ENCODE measurements at regions not wholly inside any gene's neighbourhood (a gene's known extent, or its start where the extent isn't known, plus 50 kb on each side); places are given as distances from the start of the nearest gene placed in this dataset.
"Not testable (repeated sequence)": the region's sequence is repeated elsewhere in the genome, so short reads cannot be mapped to it uniquely, and the experiment has no call there.

DNA sequence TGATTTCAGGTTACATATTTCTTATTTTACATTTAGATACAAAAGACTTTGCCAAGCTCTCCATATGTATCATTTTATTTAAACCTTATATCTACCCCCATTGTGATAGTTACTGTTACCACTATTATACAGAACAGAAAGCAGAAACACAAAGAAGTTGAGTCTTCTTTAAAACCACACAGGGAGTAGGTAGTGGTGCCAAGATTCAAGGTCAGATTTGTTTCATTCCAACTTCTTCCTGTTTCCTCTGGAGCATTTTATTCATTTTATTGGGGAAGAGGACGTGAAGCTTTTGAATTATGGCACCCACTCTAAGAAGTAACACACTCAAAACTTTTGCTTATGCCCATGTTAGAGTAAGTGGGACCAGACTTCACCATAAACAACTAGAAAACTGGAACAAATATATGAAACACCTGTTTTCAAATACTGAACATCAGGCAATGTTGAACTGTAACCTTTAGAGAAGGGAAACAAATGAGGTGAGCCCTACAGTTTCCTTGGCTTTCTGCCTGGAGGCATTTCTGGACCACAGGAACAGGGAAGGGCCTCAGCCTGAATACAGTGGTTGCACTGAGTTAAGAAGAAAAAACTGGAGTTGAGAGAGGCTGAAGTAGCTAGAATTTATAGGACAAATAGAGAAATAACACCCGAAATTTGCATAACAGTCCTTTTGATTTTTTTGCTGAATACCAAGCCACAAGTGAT is 160.4 kb upstream of the SSTR1 start:
- Histone ChIP-seq H3K27me3 (ENCODE audit: control insufficient read depth, insufficient read depth, low read length) (no peaks in the 10 kb centered on the region), H3K36me3 (ENCODE audit: control insufficient read depth, insufficient read depth, low read length) (no peaks in the 10 kb centered on the region), H3K4me3 (ENCODE audit: low read depth, low read length) (no peak overlapping the region)
- no peak for TF ChIP-seq CTCF (IDR thresholded peaks at IDR 0.05; ENCODE audit: insufficient read depth, low read length, poor library complexity, severe bottlenecking)
- DNase-seq (ENCODE audit: low read depth), result no peak

GRCh38 chr14:38053666-38054065 is 154.0 kb upstream of the SSTR1 start:
- DNase-seq (ENCODE audit: low read depth), result no peak
- Histone ChIP-seq H3K36me3 (ENCODE audit: control insufficient read depth, insufficient read depth, low read length) (no peaks in the 10 kb centered on the region), H3K4me3 (ENCODE audit: low read depth, low read length) (no peak overlapping the region), H3K27me3 (ENCODE audit: control insufficient read depth, insufficient read depth, low read length) (no peaks in the 10 kb centered on the region)
- no peak for TF ChIP-seq CTCF (IDR thresholded peaks at IDR 0.05; ENCODE audit: insufficient read depth, low read length, poor library complexity, severe bottlenecking)

DNA sequence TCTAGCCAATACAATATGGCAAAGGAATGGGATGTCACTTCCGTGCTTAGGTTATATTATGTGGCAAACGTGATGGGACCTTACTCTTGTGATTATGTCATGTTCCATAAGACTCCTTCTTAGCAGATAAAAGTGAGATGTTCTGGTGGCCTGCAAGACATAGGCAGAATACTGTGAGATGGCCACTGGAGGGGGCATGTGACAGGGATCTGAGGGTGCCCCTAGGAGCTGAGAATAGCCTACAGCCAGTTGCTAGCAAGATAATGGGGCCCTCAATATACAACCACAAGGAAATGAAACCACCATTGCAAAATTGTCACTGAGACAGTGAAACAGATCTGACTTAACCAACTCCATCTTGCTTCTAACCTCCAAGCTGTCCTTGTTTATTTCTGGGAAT is 151.4 kb upstream of the SSTR1 start:
- Histone ChIP-seq H3K4me3 (ENCODE audit: low read depth, low read length) (no peak overlapping the region), H3K36me3 (ENCODE audit: control insufficient read depth, insufficient read depth, low read length) (no peaks in the 10 kb centered on the region), H3K27me3 (ENCODE audit: control insufficient read depth, insufficient read depth, low read length) (no peaks in the 10 kb centered on the region)
- TF ChIP-seq CTCF (IDR thresholded peaks at IDR 0.05; ENCODE audit: insufficient read depth, low read length, poor library complexity, severe bottlenecking), result no peak
- no peak for DNase-seq (ENCODE audit: low read depth)

DNA sequence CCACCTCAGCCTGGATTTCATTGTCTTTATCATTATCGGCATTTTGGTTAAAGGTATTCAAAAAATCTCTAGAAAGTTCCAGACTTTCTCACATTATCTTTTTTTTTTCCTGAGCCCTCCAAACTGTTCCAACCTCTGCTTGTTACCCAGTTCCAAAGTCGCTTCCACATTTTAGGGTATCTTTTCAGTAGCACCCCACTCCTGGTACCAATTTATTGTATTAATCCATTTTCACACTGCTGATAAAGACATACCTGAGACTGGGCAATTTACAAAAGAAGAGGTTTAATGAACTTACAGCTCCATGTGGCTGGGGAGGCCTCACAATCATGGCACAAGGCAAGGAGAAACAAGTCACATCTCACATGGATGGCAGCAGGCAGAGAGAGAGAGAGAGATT is 145.5 kb upstream of the SSTR1 start:
- H3K27me3 ChIP-seq (ENCODE audit: control insufficient read depth, insufficient read depth, low read length); H3K36me3 ChIP-seq (ENCODE audit: control insufficient read depth, insufficient read depth, low read length); H3K4me3 ChIP-seq (ENCODE audit: low read depth, low read length); DNase-seq (ENCODE audit: low read depth): not testable (repeated sequence)

DNA sequence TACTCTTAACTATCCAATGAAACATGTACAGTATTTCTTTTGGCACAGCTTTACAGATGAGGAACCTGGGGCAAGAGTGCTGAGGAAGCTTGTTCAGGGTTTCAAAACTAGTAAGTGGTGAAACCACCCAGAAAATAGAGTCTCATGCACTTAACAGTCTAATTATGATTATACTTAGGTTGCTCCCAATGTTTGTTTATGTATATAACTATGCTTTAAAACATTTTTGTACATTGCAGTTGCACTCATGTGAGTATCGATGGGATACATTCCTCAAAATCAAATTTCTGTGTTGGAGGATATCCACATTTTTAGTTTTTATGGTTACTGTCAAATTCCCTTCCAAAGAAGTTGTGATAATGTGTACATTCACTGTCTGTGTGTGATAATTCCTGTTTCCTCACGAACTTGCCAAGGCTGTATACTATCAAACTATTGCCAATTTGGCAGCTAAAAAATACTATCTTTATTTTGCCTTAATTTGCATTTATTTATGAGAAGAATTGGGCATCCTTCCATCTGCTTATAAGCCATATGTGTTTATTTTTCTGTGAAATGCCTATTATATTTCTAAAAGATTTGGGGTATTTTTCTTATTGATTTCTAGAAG is 143.9 kb upstream of the SSTR1 start:
- DNase-seq (ENCODE audit: low read depth), result no peak
- Histone ChIP-seq H3K27me3 (ENCODE audit: control insufficient read depth, insufficient read depth, low read length) (no peaks in the 10 kb centered on the region), H3K4me3 (ENCODE audit: low read depth, low read length) (no peak overlapping the region), H3K36me3 (ENCODE audit: control insufficient read depth, insufficient read depth, low read length) (no peaks in the 10 kb centered on the region)
- TF ChIP-seq CTCF (IDR thresholded peaks at IDR 0.05; ENCODE audit: insufficient read depth, low read length, poor library complexity, severe bottlenecking), result no peak

GRCh38 chr14:38065106-38065762 is 142.5 kb upstream of the SSTR1 start:
- H3K4me3 ChIP-seq (ENCODE audit: low read depth, low read length), result no peak overlapping the region
- H3K27me3 ChIP-seq (ENCODE audit: control insufficient read depth, insufficient read depth, low read length), result no peaks in the 10 kb centered on the region
- H3K36me3 ChIP-seq (ENCODE audit: control insufficient read depth, insufficient read depth, low read length), result no peaks in the 10 kb centered on the region
- TF ChIP-seq CTCF (IDR thresholded peaks at IDR 0.05; ENCODE audit: insufficient read depth, low read length, poor library complexity, severe bottlenecking), result no peak
- DNase-seq (ENCODE audit: low read depth), result no peak

Data from kidney epithelial cell (primary cell).